ENCODE measurements at regions not wholly inside any gene's neighbourhood (a gene's known extent, or its start where the extent isn't known, plus 50 kb on each side); places are given as distances from the start of the nearest gene placed in this dataset.

DNA sequence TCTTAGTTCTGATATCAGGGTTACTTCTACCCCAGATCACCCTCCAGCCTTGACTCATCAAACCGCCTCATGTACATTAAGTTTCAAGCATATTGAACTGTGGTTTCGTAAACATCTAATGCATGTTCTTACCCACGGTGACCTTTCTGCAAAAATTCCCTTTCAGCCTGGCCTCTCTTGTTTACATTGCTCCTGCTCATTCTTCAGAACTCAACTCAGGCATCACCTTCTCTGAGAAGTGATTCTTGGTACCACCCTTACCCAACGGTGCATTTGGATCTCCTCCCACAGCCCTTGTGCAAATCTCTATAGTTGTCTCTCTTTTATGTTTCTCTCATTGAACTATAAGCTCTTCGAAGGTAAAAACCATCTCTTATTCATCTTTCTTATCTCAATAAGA lies 503.1 kb upstream of the PKDCC start:
- intact Hi-C loops (cut with DNase I): no loop called here
- ATAC-seq (no peak), DNase-seq (no peak)

DNA sequence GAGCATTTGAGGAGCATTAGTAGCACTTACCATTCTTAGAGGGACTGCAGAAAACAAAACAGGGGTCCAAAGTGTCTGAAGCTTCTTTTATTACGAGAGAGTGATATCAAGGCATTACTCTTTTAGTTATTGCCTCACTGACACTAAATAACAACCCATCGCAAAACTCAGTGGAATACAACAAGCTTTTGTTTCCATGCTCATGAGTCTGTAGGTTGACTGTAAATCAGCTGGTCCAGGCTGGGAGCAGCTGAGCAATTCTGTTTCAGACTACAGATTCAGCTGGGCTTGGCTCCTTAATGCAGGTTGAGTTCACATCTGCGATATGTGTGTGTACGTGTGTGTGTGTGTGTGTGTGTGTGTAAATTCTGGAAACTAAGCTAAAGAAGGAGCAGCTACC lies 501.8 kb upstream of the PKDCC start:
- intact Hi-C loops (cut with DNase I): no loop called here
- ATAC-seq (no peak), DNase-seq (no peak)

DNA sequence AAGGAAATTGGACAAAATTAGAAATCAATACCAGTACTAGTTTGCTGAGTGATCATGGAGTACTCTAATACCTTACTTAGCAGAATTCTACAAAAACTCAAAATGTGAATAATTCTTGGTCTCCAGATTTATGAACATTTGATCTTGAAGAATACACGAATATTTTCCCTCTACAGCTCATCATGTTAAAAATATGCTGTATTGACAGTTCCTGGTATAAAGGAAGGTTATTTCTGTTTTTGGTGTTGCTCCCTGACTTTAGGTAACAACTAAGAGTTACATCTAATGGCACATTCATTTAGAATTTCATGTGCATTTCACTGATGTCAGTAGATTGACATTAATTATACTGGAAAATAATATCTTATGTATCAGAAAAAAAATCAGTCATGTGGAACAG lies 479.2 kb upstream of the PKDCC start:
- DNase-seq (no peak), ATAC-seq (no peak)
- intact Hi-C loops (cut with DNase I): no loop called here

DNA sequence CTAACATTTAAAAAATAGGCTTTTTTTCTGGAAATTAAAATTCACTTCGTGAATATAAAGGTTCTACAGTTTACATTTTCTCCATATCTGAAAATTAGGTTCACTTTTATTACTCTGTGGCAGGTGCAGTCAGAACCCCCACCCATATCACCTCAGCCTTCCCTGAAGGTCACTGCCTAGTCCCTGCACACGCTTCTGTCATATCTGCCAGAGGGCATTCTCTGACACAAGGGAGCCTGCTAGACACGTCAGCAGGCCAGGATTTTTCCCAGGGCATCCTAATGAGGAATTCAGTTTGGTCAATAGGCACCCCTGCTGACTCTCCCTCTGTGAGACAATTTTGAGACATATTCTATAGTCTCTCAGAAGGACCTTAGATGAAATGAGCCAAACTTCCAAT lies 475.7 kb upstream of the PKDCC start:
- intact Hi-C loops (cut with DNase I): no loop called here
- no peak for ATAC-seq

DNA sequence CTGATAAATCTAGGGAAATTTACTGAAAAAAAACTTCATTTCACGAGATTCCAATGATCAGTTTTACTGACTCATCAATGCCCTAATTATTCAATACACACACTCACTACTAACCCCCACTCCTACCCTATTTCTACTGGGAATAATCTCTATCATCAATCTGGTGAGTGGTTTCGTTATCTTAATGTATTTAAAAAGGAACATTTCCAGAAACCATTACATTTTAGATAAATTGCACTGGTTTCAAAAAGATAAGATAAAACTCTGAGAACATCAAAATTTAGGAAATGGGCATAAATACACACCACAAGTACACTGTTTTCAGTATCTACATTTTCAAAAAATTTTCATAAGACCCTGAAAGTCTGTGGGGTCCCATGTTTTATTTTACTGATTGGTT lies 471.4 kb upstream of the PKDCC start:
- no peak for DNase-seq
- intact Hi-C loops (cut with DNase I): no loop called here
- no peak for ATAC-seq

More for the DNA sequence above, 475.7 kb upstream of the PKDCC start:
- no peak for DNase-seq

DNA sequence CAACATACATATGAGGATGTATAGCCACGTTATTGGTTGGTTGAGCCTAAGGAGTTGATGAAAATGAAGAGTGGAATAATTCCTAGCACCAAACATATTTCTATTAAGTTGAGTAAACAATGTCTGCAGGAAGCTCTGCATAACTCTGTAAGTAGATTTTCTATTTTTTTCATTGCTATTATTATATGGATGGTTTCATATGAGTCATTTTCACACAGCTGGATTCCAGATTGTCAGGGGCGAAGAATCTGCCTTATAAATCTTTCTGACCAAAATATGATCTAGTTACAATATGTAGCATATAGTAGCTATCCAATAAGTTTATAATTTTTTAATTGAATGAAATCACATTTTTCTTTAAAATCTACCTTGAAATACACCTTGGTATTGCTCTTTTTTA lies 468.0 kb upstream of the PKDCC start:
- ATAC-seq: no peak
- intact Hi-C loops (cut with DNase I): no loop called here
- DNase-seq: no peak

DNA sequence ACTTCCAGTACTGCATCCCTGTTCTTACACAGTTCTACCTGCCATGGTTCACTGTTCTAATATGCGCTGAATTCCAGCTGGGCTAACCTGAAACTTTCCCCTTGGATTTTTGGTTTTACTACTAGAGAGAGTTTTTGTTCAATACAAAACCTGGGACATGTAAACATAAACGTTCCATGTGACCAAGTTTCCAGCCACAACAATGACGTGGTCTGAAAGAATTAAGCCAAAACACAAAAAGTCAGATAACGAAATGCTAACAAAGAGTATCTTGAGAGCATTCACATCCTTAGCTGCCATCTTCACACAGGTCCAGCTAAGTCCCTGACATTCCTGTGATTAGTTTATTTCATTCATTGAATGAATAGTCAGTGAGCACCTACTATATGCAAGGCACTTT lies 467.0 kb upstream of the PKDCC start:
- DNase-seq: no peak
- no peak for ATAC-seq
- intact Hi-C loops (cut with DNase I): no loop called here

DNA sequence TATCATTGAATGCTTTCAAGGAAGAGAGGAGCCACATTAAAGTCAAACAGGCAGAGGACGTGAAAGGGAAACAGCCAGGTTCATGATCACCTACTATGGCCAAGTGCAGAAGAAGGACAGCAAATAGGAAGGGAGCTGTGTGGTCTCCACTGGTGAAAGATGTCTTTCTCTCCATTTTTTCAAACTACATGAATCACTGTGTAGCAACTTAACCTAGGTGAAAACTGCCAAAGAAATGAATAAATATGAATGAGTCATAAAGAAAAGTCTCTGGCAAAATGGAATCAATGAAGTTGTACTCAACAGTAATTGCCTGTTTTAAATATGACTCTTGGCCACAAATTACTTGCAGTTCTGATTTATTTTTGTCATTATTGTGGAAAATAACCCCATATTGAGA lies 452.6 kb upstream of the PKDCC start:
- intact Hi-C loops (cut with DNase I): no loop called here
- DNase-seq (no peak), ATAC-seq (peak in 1 of 2 donors; percentile 68)

DNA sequence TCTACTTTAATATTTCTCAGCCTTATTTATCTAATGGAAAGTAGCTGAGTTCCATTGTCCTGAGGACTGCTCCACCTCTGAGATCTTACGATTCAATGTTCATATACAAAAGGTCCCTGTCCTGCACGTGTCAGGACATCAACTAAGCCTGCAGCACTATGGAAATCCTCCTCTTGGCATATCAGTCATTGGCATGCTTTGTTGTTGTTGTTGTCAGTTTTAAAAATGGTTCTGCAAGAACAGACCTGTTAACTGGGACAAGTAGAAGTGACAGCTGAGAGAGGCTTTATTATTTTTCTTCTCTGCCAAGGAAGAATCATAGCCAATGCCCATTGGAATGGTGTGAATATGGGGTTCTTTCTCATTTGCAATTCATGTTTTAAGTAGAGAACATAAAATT lies 450.1 kb upstream of the PKDCC start:
- intact Hi-C loops (cut with DNase I): no loop called here
- peak; percentile 36 to 59 for ATAC-seq
- DNase-seq: no peak

DNA sequence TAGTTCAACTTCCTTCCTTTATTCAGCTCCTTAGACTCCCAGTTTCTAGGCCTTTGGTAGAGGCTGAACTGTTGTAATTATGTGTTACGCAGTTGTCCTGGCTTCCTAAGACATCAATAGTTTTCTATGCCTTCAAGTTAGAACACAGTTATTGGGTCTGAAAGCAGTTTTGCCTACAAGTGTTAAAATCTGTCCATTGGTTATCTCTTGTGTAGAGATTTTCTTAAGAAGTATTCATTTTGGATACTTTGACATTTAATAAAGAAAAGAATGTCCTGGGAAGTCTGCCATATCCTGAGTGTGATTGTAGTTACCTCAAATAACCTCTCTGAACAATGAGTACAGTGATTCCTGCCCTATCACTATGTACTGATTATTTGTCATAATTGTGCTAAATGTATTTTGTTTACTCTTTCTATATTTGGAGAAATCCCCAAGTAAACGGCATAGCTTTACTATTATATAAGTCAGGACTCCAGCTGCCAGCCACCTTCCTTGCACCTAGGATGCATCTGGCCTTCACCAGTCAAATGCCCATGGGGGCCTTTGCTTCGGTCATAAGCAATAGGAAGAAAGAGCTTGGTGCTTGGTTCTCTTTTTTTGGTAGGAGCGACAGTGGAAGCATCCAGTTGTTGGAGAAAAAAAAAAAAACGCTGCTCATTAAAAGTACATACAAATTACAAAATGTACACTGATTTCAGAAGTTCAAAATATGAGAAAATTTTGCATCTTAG lies 449.5 kb upstream of the PKDCC start:
- DNase-seq (peak; percentile 24), ATAC-seq (peak; percentile 88 to 90)
- intact Hi-C loops (cut with DNase I): no loop called here

DNA sequence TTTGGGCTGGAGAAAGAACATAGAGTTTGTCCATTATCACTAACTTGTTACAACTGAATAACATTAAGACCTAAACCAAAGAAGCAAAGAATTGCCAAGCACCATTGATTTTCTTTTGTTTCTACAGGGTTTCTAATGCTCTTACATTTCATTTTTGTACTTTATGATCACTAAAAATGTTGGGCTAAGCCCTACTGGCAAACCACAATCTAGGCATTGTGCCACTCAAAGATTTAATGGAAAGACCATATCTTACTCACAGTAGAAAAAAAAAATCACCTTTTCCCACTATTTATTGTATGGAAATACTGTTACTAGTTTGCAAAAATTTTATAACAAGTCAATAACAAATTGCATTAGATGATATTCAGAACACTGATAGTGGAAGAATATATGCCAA lies 447.4 kb upstream of the PKDCC start:
- DNase-seq (no peak), ATAC-seq (no peak)
- intact Hi-C loops (cut with DNase I): no loop called here

DNA sequence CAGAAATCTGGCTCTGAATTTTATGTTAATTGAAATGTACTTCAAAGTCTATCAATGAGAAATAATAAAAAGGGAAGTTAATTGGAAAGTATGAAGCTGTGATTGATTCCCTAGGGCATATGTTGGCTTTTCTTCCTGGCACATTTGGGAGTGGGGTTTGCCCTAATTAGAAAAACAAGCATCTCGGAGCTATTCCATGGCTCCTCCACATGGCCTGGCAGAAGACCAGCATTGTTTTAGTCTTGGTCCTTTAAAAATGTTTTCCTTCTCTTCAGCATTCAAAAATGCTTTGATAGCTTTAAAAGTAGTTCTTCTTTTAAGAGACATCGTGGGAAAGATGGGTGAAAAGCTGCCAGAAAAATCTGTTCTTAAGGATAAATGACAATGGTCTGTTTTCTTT lies 445.5 kb upstream of the PKDCC start:
- DNase-seq (no peak), ATAC-seq (no peak)
- intact Hi-C loops (cut with DNase I): no loop called here

DNA sequence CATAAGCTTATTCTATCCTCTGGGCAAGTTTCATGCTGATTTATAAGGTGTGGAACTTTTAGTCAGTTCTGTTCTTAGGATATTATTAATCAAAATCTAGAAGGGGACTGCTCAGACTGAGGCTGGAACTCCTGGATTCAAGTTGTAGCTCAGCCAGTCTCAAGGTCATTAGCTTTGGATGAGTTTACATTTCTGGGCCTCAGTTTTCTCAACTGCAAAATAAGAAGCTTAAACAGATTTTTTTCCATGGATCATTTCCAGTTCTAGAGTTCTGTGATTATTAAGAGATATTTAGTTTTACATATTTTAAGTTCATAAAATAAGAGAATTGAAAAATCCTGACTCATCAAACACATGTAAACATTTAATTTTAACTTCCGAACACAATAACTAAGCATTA lies 442.5 kb upstream of the PKDCC start:
- ATAC-seq: no peak
- DNase-seq: no peak
- intact Hi-C loops (cut with DNase I): no loop called here

DNA sequence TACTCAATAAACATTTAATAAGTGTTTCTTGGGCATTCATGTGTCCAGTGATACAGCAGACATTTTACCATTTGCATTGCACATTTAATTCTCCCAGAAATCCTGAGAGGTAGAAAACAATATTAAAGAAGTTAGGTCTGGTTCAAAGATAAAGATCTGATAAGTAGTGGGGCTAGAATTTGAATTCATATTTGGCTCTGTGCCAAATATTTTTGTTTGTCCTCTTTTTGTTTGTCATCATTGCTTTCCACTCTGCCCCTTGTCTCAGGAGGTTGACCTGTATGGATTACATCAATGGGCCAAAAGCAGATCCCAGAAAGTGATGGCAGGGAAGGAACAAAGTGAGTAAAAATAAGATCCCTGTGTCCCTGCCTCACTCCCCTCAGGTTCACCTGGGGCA lies 441.9 kb upstream of the PKDCC start:
- ATAC-seq (no peak), DNase-seq (no peak)
- intact Hi-C loops (cut with DNase I): no loop called here

DNA sequence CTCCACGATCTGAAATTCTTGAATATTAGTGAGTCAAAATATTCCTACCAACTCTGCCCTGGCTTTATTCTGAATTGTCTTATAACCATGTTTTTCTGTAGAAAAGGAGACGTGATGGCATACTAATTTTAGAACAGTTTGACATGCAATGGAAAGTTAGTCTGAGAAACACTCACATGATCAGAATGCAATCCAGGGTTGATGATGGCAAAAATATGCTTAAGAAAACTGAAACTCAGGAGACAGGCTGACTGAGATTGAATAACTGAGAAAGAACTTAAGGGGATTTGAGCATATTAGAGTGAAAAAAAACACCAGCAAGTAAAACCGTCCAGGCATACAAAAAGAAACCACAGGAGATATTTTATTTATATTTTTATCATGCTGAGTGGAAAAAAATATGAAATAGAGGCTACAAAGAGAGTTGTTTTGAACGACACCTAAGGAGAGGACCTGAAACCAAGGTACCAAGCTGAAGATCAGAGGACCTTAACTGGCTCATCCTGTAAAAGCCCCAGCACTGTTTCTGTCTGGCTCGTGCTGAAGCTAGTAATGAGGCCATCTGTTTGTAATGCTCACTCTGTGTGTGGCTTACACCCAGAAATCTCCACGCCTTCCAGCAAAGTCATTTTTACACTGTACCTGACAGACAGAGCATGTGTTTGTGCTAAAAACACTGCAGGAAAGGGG lies 437.2 kb upstream of the PKDCC start:
- DNase-seq (no peak), ATAC-seq (peak; percentile 81 to 83)
- intact Hi-C loops (cut with DNase I): no loop called here

DNA sequence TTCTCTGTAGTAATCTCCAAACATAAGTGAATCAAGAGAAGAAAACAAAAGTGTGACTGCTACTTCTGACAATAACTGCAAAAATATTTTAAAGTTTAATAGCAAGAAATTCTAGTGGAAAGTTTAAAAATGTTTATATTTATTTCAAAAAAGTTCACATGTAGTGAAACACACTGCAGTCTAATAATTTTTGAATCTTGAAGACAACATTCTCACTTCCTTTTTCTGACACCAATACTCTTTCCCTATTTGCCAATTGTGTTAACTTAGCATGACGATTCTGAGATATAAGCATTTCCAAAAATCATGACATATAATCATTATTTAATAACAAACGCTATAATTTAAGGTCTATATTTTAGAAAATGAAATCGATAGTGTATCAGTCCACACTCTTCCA lies 429.1 kb upstream of the PKDCC start:
- intact Hi-C loops (cut with DNase I): no loop called here
- no peak for DNase-seq
- ATAC-seq: no peak

DNA sequence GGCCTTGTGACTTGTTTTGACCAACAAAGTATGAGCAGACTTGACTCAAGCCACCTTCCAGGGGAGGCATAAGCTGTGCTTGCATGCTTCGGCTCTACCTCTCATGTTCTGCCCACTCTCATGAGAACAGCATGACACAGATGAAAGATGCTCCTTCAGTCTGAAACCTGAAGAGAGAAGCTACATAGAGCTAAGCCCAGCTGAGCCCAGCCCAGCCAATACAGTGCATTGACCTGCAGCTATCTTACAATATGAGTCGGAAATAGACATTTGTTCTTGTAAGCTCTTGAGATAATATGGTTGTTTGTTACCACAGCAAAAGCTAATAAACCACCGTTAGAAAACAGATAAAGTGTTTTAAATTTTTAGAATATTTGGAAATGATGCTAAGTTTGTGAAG lies 426.7 kb upstream of the PKDCC start:
- DNase-seq: no peak
- no peak for ATAC-seq
- intact Hi-C loops (cut with DNase I): no loop called here

DNA sequence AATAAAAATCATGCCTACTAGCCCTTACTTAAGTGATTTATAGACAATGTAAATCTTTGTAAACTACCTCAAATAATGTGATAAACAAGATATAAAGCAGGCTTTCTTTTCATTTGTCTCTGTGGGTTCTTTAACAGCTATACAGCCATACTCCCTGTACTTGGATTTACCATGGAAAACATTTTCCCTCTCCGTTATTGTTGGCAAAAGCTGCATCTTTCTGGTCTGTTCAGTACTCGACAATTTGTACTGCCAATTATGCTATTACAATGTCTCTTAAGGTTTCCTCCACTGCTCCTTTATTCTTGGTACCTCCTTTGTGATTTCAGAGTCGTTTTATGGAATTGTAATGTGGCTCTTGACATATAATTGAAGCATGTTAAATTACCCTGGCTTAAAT lies 426.3 kb upstream of the PKDCC start:
- intact Hi-C loops (cut with DNase I): no loop called here
- ATAC-seq: no peak
- DNase-seq: no peak

DNA sequence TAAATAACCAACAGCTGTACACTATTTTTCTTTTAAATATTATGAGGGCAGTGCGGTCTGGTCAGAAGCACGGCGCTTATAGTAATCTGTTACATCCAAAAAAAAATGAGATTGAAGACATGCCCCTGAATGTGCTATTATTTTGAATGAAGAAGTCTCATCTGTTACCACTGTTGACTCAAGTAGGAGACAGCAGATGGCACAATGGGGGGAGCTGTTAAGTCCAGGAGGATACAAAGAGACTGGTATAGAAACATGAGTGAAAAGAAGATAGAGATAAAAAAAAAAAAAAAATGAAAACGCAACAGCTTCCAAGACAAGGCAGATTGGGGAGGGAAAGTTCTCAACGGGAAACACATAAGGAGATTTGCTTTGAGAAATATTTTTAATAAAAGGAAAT lies 425.5 kb upstream of the PKDCC start:
- no peak for DNase-seq
- intact Hi-C loops (cut with DNase I): no loop called here
- ATAC-seq: no peak

DNA sequence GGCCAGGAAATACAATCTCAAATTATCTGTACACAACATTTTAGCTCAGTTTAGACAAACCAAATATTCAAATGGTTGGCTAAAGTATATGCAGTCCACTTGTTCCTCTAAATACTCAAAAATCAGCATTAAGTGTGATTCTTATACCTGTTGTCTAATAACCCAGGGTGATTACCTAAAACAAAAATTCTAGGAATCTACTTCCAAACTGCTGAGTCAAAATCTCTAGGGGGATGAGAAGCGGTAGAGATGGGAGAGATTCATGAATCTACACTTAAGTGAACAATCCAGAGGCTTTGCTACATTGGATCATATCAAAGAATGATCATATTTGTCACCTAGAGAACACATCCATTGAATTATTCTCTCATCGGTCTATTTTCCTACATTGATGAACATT lies 420.9 kb upstream of the PKDCC start:
- DNase-seq: no peak
- intact Hi-C loops (cut with DNase I): no loop called here
- no peak for ATAC-seq

DNA sequence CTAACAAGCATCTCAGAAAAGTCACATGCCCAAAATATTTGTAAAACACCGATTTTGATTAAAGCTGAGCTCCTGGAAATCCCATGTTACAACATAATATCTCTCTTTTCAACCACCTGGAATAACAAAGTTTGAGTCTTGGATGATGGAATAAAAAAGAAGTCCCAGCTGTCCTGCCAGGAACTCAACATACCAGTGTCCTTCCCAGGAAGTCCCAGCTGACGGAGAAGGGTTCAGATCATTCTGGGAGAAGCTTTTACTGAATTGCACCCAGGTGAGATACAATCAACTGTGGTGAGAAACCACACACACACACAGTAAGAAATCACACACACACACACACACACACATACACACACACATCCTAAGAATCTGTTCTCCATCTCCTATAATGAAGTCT lies 413.1 kb upstream of the PKDCC start:
- ATAC-seq (no peak), DNase-seq (no peak)
- intact Hi-C loops (cut with DNase I): no loop called here

Measured in left cardiac atrium (tissue), 4 donors.